Breast epithelium (tissue), 3 donors: ENCODE measurements at regions not wholly inside any gene's neighbourhood (a gene's known extent, or its start where the extent isn't known, plus 50 kb on each side); places are given as distances from the start of the nearest gene placed in this dataset.

Experiments used
- POLR2A ChIP-seq: fragments of 450-650 bp; IDR thresholded peaks from one replicate; pipeline ENCODE4 v1.6.1; 2016; ENCODE audit warnings: antibody characterized with exemption, mild to moderate bottlenecking, moderate library complexity
- TF ChIP-seq, protein P1 (sequence below), 3 donors: fragments of 450-650 bp; IDR thresholded peaks; one replicate each; pipeline ENCODE4 v1.5.1; 2016 to 2017; ENCODE audit warnings: antibody characterized with exemption in 3 of 3, mild to moderate bottlenecking in 3 of 3, moderate library complexity in 3 of 3

DNA sequence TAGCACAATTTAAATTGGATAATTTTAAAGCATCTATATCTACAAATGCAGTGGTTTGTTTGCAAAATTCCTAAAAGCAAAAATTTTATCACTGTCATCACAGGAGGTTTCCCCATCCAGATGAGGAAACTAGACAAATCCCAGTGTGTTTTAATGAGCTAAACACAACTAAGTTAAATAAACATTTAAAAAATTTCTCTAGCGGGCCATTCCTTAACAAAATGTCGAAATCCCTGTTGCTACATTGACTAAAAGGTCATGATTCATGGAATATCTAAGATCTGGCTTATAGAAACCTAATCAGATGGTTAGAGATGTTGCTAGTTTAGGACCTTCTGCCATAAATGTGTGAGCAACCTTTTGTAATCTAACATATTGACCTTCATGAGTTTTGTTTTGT is 107.3 kb upstream of the BDNF start:
- TF ChIP-seq, protein P1, sequence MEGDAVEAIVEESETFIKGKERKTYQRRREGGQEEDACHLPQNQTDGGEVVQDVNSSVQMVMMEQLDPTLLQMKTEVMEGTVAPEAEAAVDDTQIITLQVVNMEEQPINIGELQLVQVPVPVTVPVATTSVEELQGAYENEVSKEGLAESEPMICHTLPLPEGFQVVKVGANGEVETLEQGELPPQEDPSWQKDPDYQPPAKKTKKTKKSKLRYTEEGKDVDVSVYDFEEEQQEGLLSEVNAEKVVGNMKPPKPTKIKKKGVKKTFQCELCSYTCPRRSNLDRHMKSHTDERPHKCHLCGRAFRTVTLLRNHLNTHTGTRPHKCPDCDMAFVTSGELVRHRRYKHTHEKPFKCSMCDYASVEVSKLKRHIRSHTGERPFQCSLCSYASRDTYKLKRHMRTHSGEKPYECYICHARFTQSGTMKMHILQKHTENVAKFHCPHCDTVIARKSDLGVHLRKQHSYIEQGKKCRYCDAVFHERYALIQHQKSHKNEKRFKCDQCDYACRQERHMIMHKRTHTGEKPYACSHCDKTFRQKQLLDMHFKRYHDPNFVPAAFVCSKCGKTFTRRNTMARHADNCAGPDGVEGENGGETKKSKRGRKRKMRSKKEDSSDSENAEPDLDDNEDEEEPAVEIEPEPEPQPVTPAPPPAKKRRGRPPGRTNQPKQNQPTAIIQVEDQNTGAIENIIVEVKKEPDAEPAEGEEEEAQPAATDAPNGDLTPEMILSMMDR (IDR thresholded peaks at IDR 0.05) = no peak
- TF ChIP-seq POLR2A = no peak
